Osteoblast (primary cell): ENCODE measurements at regions not wholly inside any gene's neighbourhood (a gene's known extent, or its start where the extent isn't known, plus 50 kb on each side); places are given as distances from the start of the nearest gene placed in this dataset.

Source experiments
- DNase-seq: peaks from one replicate; pipeline ENCODE4 v3.0.0; 2011; ENCODE audit warnings: low spot score, mixed read lengths; ENCODE audit not compliant: insufficient read length; ENCODE audit errors: missing footprints
- H2AFZ ChIP-seq: 2 replicates; pipeline ENCODE4 v1.6.0; 2011; ENCODE audit warnings: mild to moderate bottlenecking, low read length
- H3K27ac ChIP-seq: 2 replicates; pipeline ENCODE4 v1.5.1; 2011; ENCODE audit warnings: mild to moderate bottlenecking, low read depth, low read length, moderate library complexity
- H3K27me3 ChIP-seq: 2 replicates; pipeline ENCODE4 v1.6.0; 2012; ENCODE audit warnings: mild to moderate bottlenecking, control low read depth, inconsistent platforms, low read length, moderate library complexity; ENCODE audit not compliant: insufficient read depth
- H3K36me3 ChIP-seq: 2 replicates; pipeline ENCODE4 v1.5.1; 2011; ENCODE audit warnings: mild to moderate bottlenecking, low read length, control low read depth, moderate library complexity; ENCODE audit not compliant: insufficient read depth
- H3K4me1 ChIP-seq: 2 replicates; pipeline ENCODE4 v1.5.1; 2011; ENCODE audit warnings: mild to moderate bottlenecking, low read length, control low read depth, moderate library complexity; ENCODE audit not compliant: insufficient read depth
- H3K4me2 ChIP-seq: 2 replicates; pipeline ENCODE4 v1.6.0; 2011; ENCODE audit warnings: mild to moderate bottlenecking, low read length; ENCODE audit not compliant: insufficient read depth
- H3K4me3 ChIP-seq: fragments of 200-600 bp; sonication (generic); 3 replicates; pipeline ENCODE4 v1.5.1; 2012; ENCODE audit warnings: mild to moderate bottlenecking, low read length, inconsistent platforms; ENCODE audit not compliant: insufficient read depth
- H3K79me2 ChIP-seq: 2 replicates; pipeline ENCODE4 v1.6.0; 2012; ENCODE audit warnings: mild to moderate bottlenecking, low read length, control low read depth, inconsistent platforms; ENCODE audit not compliant: insufficient read depth
- H3K9me3 ChIP-seq: 2 replicates; pipeline ENCODE4 v1.5.1; 2011; ENCODE audit warnings: low read depth, low read length, control low read depth
- H4K20me1 ChIP-seq: 2 replicates; pipeline ENCODE4 v1.6.0; 2012; ENCODE audit warnings: mild to moderate bottlenecking, low read length, control low read depth; ENCODE audit not compliant: insufficient read depth
- CTCF ChIP-seq: IDR thresholded peaks from 2 replicates; pipeline ENCODE4 v1.5.1; 2011; ENCODE audit warnings: mild to moderate bottlenecking, low read depth, low read length, moderate library complexity; ENCODE audit errors: extremely low read depth

DNA sequence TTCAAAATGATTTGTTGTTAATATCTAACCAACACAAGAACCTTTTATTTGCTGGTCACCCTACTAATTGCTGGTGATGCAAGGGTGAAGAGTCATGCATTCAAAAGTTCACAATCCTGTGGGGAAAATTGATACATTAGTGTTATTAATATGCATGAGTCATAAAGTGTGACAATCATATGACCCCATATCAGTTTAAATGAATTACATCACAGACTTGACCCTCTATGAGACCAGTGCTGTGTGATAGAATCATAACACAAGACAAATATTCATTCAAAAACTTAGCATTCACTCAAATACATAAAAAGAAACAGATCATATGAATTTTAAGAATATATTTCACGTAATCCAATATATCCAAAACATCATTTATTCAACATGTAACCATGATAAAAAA, 304.6 kb upstream of the CDH12 start:
- no peak overlapping the region for H3K27ac ChIP-seq

GRCh38 chr5:23157169-23157568, 304.0 kb upstream of the CDH12 start:
- no peak for TF ChIP-seq CTCF
- Histone ChIP-seq H3K27me3 (no peaks in the 10 kb centered on the region), H3K79me2 (no peaks in the 10 kb centered on the region), H4K20me1 (no peaks in the 10 kb centered on the region), H3K4me3 (no peak overlapping the region), H3K27ac (no peak overlapping the region), H2AFZ (no peak overlapping the region), H3K9me3 (no peaks in the 10 kb centered on the region), H3K4me2 (no peak overlapping the region), H3K4me1 (no peaks in the 10 kb centered on the region), H3K36me3 (no peaks in the 10 kb centered on the region)
- no peak for DNase-seq

More for the DNA sequence above, 304.6 kb upstream of the CDH12 start:
- Histone ChIP-seq H3K9me3 (no peaks in the 10 kb centered on the region), H3K27me3 (no peaks in the 10 kb centered on the region), H3K36me3 (no peaks in the 10 kb centered on the region), H2AFZ (no peak overlapping the region), H3K79me2 (no peaks in the 10 kb centered on the region), H3K4me3 (no peak overlapping the region), H3K4me2 (no peak overlapping the region), H3K4me1 (no peaks in the 10 kb centered on the region), H4K20me1 (no peaks in the 10 kb centered on the region)
- TF ChIP-seq CTCF, result no peak
- no peak for DNase-seq

GRCh38 chr5:23147625-23148024, 294.5 kb upstream of the CDH12 start:
- H3K27ac ChIP-seq, result no peak overlapping the region
- TF ChIP-seq CTCF, result no peak
- H4K20me1 ChIP-seq, result no peaks in the 10 kb centered on the region
- no peaks in the 10 kb centered on the region for H3K9me3 ChIP-seq
- H3K4me1 ChIP-seq, result no peaks in the 10 kb centered on the region
- H3K36me3 ChIP-seq, result no peaks in the 10 kb centered on the region
- H3K27me3 ChIP-seq, result no peaks in the 10 kb centered on the region
- H3K79me2 ChIP-seq, result no peaks in the 10 kb centered on the region
- no peak overlapping the region for H3K4me3 ChIP-seq
- DNase-seq, result peak; percentile 62
- no peak overlapping the region for H2AFZ ChIP-seq
- H3K4me2 ChIP-seq, result no peak overlapping the region

DNA sequence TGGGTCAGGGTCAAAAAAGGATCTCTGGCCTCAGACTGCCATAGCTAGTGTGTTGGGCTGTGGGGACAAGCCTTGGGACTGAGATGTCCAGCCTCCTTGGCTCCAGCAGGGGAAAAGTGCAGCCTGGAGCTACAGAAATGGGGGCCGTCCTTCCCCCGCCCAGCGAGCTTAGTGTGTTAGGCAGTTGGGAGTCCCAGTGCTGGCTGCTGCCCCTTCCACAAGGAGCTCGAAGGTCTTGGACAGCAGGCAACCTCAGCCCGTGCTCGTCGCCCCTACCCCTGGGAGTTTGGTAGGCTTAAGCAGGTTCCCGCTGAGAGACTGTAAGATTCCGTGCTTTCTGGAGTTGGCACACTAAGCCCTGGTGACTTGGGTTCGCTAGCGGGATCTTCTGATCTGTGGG, 293.0 kb upstream of the CDH12 start:
- Histone ChIP-seq H3K27me3 (no peaks in the 10 kb centered on the region), H3K36me3 (no peaks in the 10 kb centered on the region), H3K4me3 (no peak overlapping the region), H4K20me1 (no peaks in the 10 kb centered on the region), H3K27ac (no peak overlapping the region), H3K9me3 (no peaks in the 10 kb centered on the region), H3K79me2 (no peaks in the 10 kb centered on the region), H3K4me1 (no peaks in the 10 kb centered on the region), H3K4me2 (no peak overlapping the region), H2AFZ (no peak overlapping the region)
- no peak for TF ChIP-seq CTCF
- no peak for DNase-seq
